Cardiac septum (tissue), 1 donor: ENCODE measurements at regions not wholly inside any gene's neighbourhood (a gene's known extent, or its start where the extent isn't known, plus 50 kb on each side); places are given as distances from the start of the nearest gene placed in this dataset.
"Not testable (repeated sequence)": the region's sequence is repeated elsewhere in the genome, so short reads cannot be mapped to it uniquely, and the experiment has no call there.

Experiments
- DNase-seq: peaks from one replicate; pipeline ENCODE4 v3.0.0-alpha.2; 2020; ENCODE audit warnings: low spot score
- intact Hi-C: fragments of 100-400 bp; cut with DNase I; formaldehyde crosslinking; loops from one replicate; pipeline ENCODE4 v1.14.0; 2022
- donor health status: DM: no; HTN: no; CAD: no.

- intact Hi-C loops: not testable (repeated sequence)
These were observed 150.9 kb upstream of the TEX13D start for GRCh38 chrX:124181515-124181914.

GRCh38 chrX:124190440-124190839 lies 142.0 kb upstream of the TEX13D start:
- intact Hi-C loops: no loop called here
- DNase-seq: no peak

More at GRCh38 chrX:124181515-124181914, 150.9 kb upstream of the TEX13D start:
- DNase-seq: not testable (repeated sequence)

GRCh38 chrX:124194199-124194598 lies 138.3 kb upstream of the TEX13D start:
- intact Hi-C loops: no loop called here
- no peak for DNase-seq

- DNase-seq: no peak
- intact Hi-C loops: no loop called here
These were observed 137.6 kb upstream of the TEX13D start for GRCh38 chrX:124194901-124195300.

GRCh38 chrX:124203311-124203710 lies 129.1 kb upstream of the TEX13D start:
- intact Hi-C loops: no loop called here
- no peak for DNase-seq

- no peak for DNase-seq
- intact Hi-C loops: no loop called here
These were observed 123.8 kb upstream of the TEX13D start for GRCh38 chrX:124208660-124209059.

- intact Hi-C loops: no loop called here
- no peak for DNase-seq
These were observed 122.5 kb upstream of the TEX13D start for GRCh38 chrX:124209792-124210576.

GRCh38 chrX:124211312-124211942 lies 121.0 kb upstream of the TEX13D start:
- DNase-seq: no peak
- intact Hi-C loops: no loop called here

- intact Hi-C loops: no loop called here
- DNase-seq: no peak
These were observed 119.8 kb upstream of the TEX13D start for GRCh38 chrX:124212622-124213021.

GRCh38 chrX:124215786-124216185 lies 116.7 kb upstream of the TEX13D start:
- intact Hi-C loops: no loop called here
- no peak for DNase-seq

GRCh38 chrX:124216396-124217115 lies 115.9 kb upstream of the TEX13D start:
- intact Hi-C loops: no loop called here
- DNase-seq: no peak

- intact Hi-C loops: no loop called here
- DNase-seq: peak; percentile 76
These were observed 114.9 kb upstream of the TEX13D start for GRCh38 chrX:124217304-124218251.

- intact Hi-C loops: no loop called here
- DNase-seq: no peak
These were observed 108.9 kb upstream of the TEX13D start for GRCh38 chrX:124223524-124223923.

- no peak for DNase-seq
- intact Hi-C loops: no loop called here
These were observed 107.9 kb upstream of the TEX13D start for GRCh38 chrX:124224528-124224927.

GRCh38 chrX:124226129-124226528 lies 106.3 kb upstream of the TEX13D start:
- DNase-seq: no peak
- intact Hi-C loops: no loop called here

GRCh38 chrX:124228849-124229248 lies 103.6 kb upstream of the TEX13D start:
- intact Hi-C loops: no loop called here
- no peak for DNase-seq

GRCh38 chrX:124229374-124229773 lies 103.1 kb upstream of the TEX13D start:
- intact Hi-C loops: no loop called here
- DNase-seq: no peak

GRCh38 chrX:124230655-124231450 lies 101.6 kb upstream of the TEX13D start:
- intact Hi-C loops: no loop called here

GRCh38 chrX:124231451-124231759 lies 101.1 kb upstream of the TEX13D start:
- intact Hi-C loops: no loop called here
- DNase-seq: no peak

More at GRCh38 chrX:124230655-124231450, 101.6 kb upstream of the TEX13D start:
- no peak for DNase-seq
